GM23338 (cell line): ENCODE measurements at regions not wholly inside any gene's neighbourhood (a gene's known extent, or its start where the extent isn't known, plus 50 kb on each side); places are given as distances from the start of the nearest gene placed in this dataset.

Experiments
- CREB1 ChIP-seq: fragments of 250-450 bp; sonication (Bioruptor Pico); IDR thresholded peaks from 2 replicates; pipeline ENCODE4 v1.5.0; 2020; ENCODE audit warnings: low read depth, mild to moderate bottlenecking, moderate library complexity
- CTCF ChIP-seq, 2 experiments: fragments of 200-600 bp in 1 of 2; sonication (generic) in 1 of 2; conservative IDR thresholded peaks; 2 replicates each; pipeline versions ENCODE4 v1.5.1 to v1.6.1; 2016 to 2017; ENCODE audit warnings: antibody characterized with exemption in 2 of 2, low read depth in 2 of 2, mild to moderate bottlenecking in 2 of 2, moderate library complexity in 1 of 2
- EZH2 ChIP-seq: fragments of 200-600 bp; sonication (generic); IDR thresholded peaks from one replicate; pipeline ENCODE4 v1.8.0; 2017; ENCODE audit warnings: antibody characterized with exemption, mild to moderate bottlenecking, low read depth; ENCODE audit not compliant: unreplicated experiment
- EZH2phosphoT487 ChIP-seq: fragments of 200-600 bp; sonication (generic); IDR thresholded peaks from one replicate; pipeline ENCODE4 v1.8.1; 2018; ENCODE audit warnings: antibody characterized with exemption; ENCODE audit not compliant: unreplicated experiment
- JUNB ChIP-seq: IDR thresholded peaks from one replicate; pipeline ENCODE4 v1.6.1; 2016; ENCODE audit warnings: antibody characterized with exemption; ENCODE audit not compliant: unreplicated experiment
- NANOG ChIP-seq: IDR thresholded peaks from 2 replicates; pipeline ENCODE4 v1.6.1; 2016; ENCODE audit warnings: antibody characterized with exemption, borderline replicate concordance
- POLR2AphosphoS5 ChIP-seq: IDR thresholded peaks from 2 replicates; pipeline ENCODE4 v1.6.1; 2016; ENCODE audit warnings: antibody characterized with exemption, low read depth
- STAT1 ChIP-seq: IDR thresholded peaks from one replicate; pipeline ENCODE4 v1.6.1; 2016; ENCODE audit warnings: antibody characterized with exemption; ENCODE audit not compliant: unreplicated experiment
- ZNF331 ChIP-seq: fragments of 250-450 bp; sonication (Bioruptor Pico); IDR thresholded peaks from 2 replicates; pipeline ENCODE4 v1.5.0; 2020; ENCODE audit warnings: low read depth, mild to moderate bottlenecking, moderate library complexity
- TF ChIP-seq, protein P1 (sequence below): IDR thresholded peaks from one replicate; pipeline ENCODE4 v1.6.1; 2018; ENCODE audit warnings: antibody characterized with exemption; ENCODE audit not compliant: unreplicated experiment
- TF ChIP-seq, protein P2 (sequence below): fragments of 250-450 bp; sonication (Bioruptor Pico); IDR thresholded peaks from 2 replicates; pipeline ENCODE4 v1.5.0; 2020; ENCODE audit warnings: mild to moderate bottlenecking, moderate library complexity

GRCh38 chr1:87887100-87887499 is 558.4 kb downstream of the LMO4 start:
- TF ChIP-seq CTCF (conservative IDR thresholded peaks at IDR 0.05; ENCODE audit: low read depth in 2 of 2) (no peak), STAT1 (no peak), EZH2 (no peak), EZH2phosphoT487 (no peak), CREB1 (CRISPR knock-in tag) (no peak), POLR2AphosphoS5 (no peak), ZNF331 (no peak), NANOG (no peak), JUNB (no peak)
- TF ChIP-seq, protein P1, sequence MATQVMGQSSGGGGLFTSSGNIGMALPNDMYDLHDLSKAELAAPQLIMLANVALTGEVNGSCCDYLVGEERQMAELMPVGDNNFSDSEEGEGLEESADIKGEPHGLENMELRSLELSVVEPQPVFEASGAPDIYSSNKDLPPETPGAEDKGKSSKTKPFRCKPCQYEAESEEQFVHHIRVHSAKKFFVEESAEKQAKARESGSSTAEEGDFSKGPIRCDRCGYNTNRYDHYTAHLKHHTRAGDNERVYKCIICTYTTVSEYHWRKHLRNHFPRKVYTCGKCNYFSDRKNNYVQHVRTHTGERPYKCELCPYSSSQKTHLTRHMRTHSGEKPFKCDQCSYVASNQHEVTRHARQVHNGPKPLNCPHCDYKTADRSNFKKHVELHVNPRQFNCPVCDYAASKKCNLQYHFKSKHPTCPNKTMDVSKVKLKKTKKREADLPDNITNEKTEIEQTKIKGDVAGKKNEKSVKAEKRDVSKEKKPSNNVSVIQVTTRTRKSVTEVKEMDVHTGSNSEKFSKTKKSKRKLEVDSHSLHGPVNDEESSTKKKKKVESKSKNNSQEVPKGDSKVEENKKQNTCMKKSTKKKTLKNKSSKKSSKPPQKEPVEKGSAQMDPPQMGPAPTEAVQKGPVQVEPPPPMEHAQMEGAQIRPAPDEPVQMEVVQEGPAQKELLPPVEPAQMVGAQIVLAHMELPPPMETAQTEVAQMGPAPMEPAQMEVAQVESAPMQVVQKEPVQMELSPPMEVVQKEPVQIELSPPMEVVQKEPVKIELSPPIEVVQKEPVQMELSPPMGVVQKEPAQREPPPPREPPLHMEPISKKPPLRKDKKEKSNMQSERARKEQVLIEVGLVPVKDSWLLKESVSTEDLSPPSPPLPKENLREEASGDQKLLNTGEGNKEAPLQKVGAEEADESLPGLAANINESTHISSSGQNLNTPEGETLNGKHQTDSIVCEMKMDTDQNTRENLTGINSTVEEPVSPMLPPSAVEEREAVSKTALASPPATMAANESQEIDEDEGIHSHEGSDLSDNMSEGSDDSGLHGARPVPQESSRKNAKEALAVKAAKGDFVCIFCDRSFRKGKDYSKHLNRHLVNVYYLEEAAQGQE, result no peak
- TF ChIP-seq, protein P2, sequence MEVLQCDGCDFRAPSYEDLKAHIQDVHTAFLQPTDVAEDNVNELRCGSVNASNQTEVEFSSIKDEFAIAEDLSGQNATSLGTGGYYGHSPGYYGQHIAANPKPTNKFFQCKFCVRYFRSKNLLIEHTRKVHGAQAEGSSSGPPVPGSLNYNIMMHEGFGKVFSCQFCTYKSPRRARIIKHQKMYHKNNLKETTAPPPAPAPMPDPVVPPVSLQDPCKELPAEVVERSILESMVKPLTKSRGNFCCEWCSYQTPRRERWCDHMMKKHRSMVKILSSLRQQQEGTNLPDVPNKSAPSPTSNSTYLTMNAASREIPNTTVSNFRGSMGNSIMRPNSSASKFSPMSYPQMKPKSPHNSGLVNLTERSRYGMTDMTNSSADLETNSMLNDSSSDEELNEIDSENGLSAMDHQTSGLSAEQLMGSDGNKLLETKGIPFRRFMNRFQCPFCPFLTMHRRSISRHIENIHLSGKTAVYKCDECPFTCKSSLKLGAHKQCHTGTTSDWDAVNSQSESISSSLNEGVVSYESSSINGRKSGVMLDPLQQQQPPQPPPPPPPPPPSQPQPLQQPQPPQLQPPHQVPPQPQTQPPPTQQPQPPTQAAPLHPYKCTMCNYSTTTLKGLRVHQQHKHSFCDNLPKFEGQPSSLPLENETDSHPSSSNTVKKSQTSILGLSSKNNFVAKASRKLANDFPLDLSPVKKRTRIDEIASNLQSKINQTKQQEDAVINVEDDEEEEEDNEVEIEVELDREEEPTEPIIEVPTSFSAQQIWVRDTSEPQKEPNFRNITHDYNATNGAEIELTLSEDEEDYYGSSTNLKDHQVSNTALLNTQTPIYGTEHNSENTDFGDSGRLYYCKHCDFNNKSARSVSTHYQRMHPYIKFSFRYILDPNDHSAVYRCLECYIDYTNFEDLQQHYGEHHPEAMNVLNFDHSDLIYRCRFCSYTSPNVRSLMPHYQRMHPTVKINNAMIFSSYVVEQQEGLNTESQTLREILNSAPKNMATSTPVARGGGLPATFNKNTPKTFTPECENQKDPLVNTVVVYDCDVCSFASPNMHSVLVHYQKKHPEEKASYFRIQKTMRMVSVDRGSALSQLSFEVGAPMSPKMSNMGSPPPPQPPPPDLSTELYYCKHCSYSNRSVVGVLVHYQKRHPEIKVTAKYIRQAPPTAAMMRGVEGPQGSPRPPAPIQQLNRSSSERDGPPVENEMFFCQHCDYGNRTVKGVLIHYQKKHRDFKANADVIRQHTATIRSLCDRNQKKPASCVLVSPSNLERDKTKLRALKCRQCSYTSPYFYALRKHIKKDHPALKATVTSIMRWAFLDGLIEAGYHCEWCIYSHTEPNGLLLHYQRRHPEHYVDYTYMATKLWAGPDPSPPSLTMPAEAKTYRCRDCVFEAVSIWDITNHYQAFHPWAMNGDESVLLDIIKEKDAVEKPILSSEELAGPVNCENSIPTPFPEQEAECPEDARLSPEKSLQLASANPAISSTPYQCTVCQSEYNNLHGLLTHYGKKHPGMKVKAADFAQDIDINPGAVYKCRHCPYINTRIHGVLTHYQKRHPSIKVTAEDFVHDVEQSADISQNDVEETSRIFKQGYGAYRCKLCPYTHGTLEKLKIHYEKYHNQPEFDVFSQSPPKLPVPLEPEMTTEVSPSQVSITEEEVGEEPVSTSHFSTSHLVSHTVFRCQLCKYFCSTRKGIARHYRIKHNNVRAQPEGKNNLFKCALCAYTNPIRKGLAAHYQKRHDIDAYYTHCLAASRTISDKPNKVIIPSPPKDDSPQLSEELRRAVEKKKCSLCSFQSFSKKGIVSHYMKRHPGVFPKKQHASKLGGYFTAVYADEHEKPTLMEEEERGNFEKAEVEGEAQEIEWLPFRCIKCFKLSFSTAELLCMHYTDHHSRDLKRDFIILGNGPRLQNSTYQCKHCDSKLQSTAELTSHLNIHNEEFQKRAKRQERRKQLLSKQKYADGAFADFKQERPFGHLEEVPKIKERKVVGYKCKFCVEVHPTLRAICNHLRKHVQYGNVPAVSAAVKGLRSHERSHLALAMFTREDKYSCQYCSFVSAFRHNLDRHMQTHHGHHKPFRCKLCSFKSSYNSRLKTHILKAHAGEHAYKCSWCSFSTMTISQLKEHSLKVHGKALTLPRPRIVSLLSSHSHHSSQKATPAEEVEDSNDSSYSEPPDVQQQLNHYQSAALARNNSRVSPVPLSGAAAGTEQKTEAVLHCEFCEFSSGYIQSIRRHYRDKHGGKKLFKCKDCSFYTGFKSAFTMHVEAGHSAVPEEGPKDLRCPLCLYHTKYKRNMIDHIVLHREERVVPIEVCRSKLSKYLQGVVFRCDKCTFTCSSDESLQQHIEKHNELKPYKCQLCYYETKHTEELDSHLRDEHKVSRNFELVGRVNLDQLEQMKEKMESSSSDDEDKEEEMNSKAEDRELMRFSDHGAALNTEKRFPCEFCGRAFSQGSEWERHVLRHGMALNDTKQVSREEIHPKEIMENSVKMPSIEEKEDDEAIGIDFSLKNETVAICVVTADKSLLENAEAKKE (CRISPR knock-in tag), result no peak
